H1 (cell line): ENCODE measurements at regions not wholly inside any gene's neighbourhood (a gene's known extent, or its start where the extent isn't known, plus 50 kb on each side); places are given as distances from the start of the nearest gene placed in this dataset.

Experiments used
- CTCF ChIA-PET: fragments of 300-600 bp; sonication (Branson Sonifier 250); formaldehyde crosslinking; loops from one replicate; lab custom pipeline; 2021; ENCODE audit not compliant: partially characterized antibody; lab: Charles Lee
- POLR2A ChIA-PET: fragments of 300-600 bp; sonication (Branson Sonifier 250); formaldehyde crosslinking; loops from one replicate; lab custom pipeline; 2021; ENCODE audit warnings: inconsistent platforms; ENCODE audit not compliant: partially characterized antibody; lab: Charles Lee
- DNase-seq, 2 experiments: peaks; one replicate each; pipeline versions ENCODE4 v3.0.0 to v3.0.0-alpha.2; 2010 to 2022; ENCODE audit warnings: low spot score in 2 of 2, low read depth in 1 of 2, mixed read lengths in 1 of 2
- FAIRE-seq: peaks from 2 replicates; lab custom pipeline; 2011; peaks lifted over from hg19 to GRCh38; lab: Jason Lieb, UNC
- H2AFZ ChIP-seq: 2 replicates; pipeline ENCODE4 v1.8.1; 2012; ENCODE audit warnings: low read length, inconsistent platforms
- H2AK5ac ChIP-seq: 2 replicates; pipeline ENCODE4 v1.6.1; 2013; ENCODE audit warnings: low read depth, low read length
- H2BK120ac ChIP-seq: replicated peaks from 2 replicates; pipeline ENCODE3; 2013; ENCODE audit warnings: low read depth, low read length, inconsistent platforms
- H2BK12ac ChIP-seq: 2 replicates; pipeline ENCODE4 v1.6.1; 2013; ENCODE audit warnings: low read depth, low read length
- H2BK15ac ChIP-seq: 2 replicates; pipeline ENCODE4 v1.6.1; 2013; ENCODE audit warnings: low read length
- H2BK20ac ChIP-seq: 2 replicates; pipeline ENCODE4 v1.6.1; 2013; ENCODE audit warnings: low read length
- H2BK5ac ChIP-seq: 2 replicates; pipeline ENCODE4 v1.6.1; 2013; ENCODE audit warnings: low read depth, low read length
- H3K14ac ChIP-seq: 2 replicates; pipeline ENCODE4 v1.6.1; 2013; ENCODE audit warnings: inconsistent platforms; ENCODE audit not compliant: insufficient read length
- H3K18ac ChIP-seq: 2 replicates; pipeline ENCODE4 v1.6.1; 2013; ENCODE audit warnings: low read length; ENCODE audit errors: extremely low read depth
- H3K23ac ChIP-seq: 2 replicates; pipeline ENCODE4 v1.6.1; 2013; ENCODE audit warnings: inconsistent platforms; ENCODE audit not compliant: insufficient read length
- H3K23me2 ChIP-seq: 2 replicates; pipeline ENCODE4 v1.6.1; 2013; ENCODE audit warnings: low read depth, low read length
- H3K27ac ChIP-seq: 2 replicates; pipeline ENCODE4 v1.6.1; 2011; ENCODE audit warnings: low read depth, low read length, inconsistent platforms
- H3K27me3 ChIP-seq, 4 experiments: replicated peaks in 1 of 4; 1 replicate in 1 of 4; 2 replicates in 3 of 4; pipeline versions ENCODE4 v1.6.1 to v1.8.1; 2011 to 2013; ENCODE audit warnings: low read length in 3 of 4, mild to moderate bottlenecking in 3 of 4, inconsistent platforms in 2 of 4, mixed read lengths in 2 of 4, moderate library complexity in 1 of 4; ENCODE audit not compliant: control insufficient read depth in 3 of 4, insufficient read depth in 3 of 4; ENCODE audit errors: extremely low read depth in 1 of 4
- H3K36me3 ChIP-seq, 4 experiments: 2 replicates each; pipeline versions ENCODE4 v1.6.1 to v1.8.1; 2011 to 2013; ENCODE audit warnings: mild to moderate bottlenecking in 4 of 4, low read length in 3 of 4, moderate library complexity in 2 of 4, control low read depth in 1 of 4, inconsistent platforms in 1 of 4; ENCODE audit not compliant: insufficient read depth in 4 of 4, control insufficient read depth in 2 of 4
- H3K4ac ChIP-seq: replicated peaks from 2 replicates; pipeline ENCODE3; 2013; ENCODE audit warnings: low read length, low read depth, mixed read lengths, inconsistent platforms; ENCODE audit not compliant: insufficient read length
- H3K4me1 ChIP-seq, 4 experiments: replicated peaks in 1 of 4; 1 replicate in 1 of 4; 2 replicates in 3 of 4; pipeline versions ENCODE4 v1.6.1 to v1.8.1; 2011 to 2013; ENCODE audit warnings: low read length in 3 of 4, inconsistent platforms in 2 of 4, mixed read lengths in 1 of 4; ENCODE audit not compliant: insufficient read depth in 4 of 4, control insufficient read depth in 3 of 4
- H3K4me2 ChIP-seq, 2 experiments: 2 replicates each; pipeline versions ENCODE4 v1.6.1 to v1.8.1; 2011 to 2013; ENCODE audit warnings: low read depth in 2 of 2, low read length in 2 of 2, control low read depth in 1 of 2, inconsistent platforms in 1 of 2, mild to moderate bottlenecking in 1 of 2; ENCODE audit not compliant: insufficient read depth in 1 of 2
- H3K4me3 ChIP-seq, 4 experiments: fragments of 200-600, 300-600 bp in 1 of 4; sonication (generic), shearing (Covaris generic), sonication (Bioruptor Twin) in 1 of 4; 2 replicates each; pipeline versions ENCODE4 v1.5.1 to v1.8.1; 2011 to 2016; ENCODE audit warnings: low read length in 4 of 4, low read depth in 3 of 4, control low read depth in 2 of 4, inconsistent platforms in 2 of 4, mild to moderate bottlenecking in 2 of 4, mixed read lengths in 1 of 4, moderate library complexity in 1 of 4; ENCODE audit not compliant: insufficient read depth in 2 of 4; ENCODE audit errors: extremely low read depth in 1 of 4
- H3K56ac ChIP-seq: replicated peaks from 2 replicates; pipeline ENCODE3; 2013; ENCODE audit warnings: low read depth, mild to moderate bottlenecking, mixed read lengths, low read length, inconsistent platforms; ENCODE audit not compliant: insufficient read length
- H3K79me1 ChIP-seq: 2 replicates; pipeline ENCODE4 v1.6.1; 2013; ENCODE audit warnings: low read depth, low read length, control low read depth
- H3K79me2 ChIP-seq, 2 experiments: 2 replicates each; pipeline versions ENCODE4 v1.6.1 to v1.8.1; 2012 to 2013; ENCODE audit warnings: low read length in 2 of 2, mild to moderate bottlenecking in 2 of 2, inconsistent platforms in 1 of 2; ENCODE audit not compliant: insufficient read depth in 2 of 2, control insufficient read depth in 1 of 2
- H3K9ac ChIP-seq, 4 experiments: replicated peaks in 1 of 4; 1 replicate in 1 of 4; 2 replicates in 3 of 4; pipeline versions ENCODE4 v1.6.1 to v1.8.1; 2011 to 2013; ENCODE audit warnings: low read depth in 3 of 4, low read length in 3 of 4, control low read depth in 2 of 4, mild to moderate bottlenecking in 2 of 4, moderate library complexity in 2 of 4, inconsistent platforms in 1 of 4; ENCODE audit errors: extremely low read depth in 1 of 4
- H3K9me3 ChIP-seq, 2 experiments: 2 replicates each; pipeline versions ENCODE4 v1.6.1 to v1.8.1; 2012 to 2013; ENCODE audit warnings: mild to moderate bottlenecking in 2 of 2, moderate library complexity in 2 of 2, control low read depth in 1 of 2, inconsistent platforms in 1 of 2, low read depth in 1 of 2, low read length in 1 of 2, mixed read lengths in 1 of 2; ENCODE audit not compliant: insufficient read depth in 2 of 2
- H4K20me1 ChIP-seq, 2 experiments: replicated peaks in 1 of 2; 2 replicates each; pipeline versions ENCODE3 to v1.8.1; 2011 to 2013; ENCODE audit warnings: inconsistent platforms in 2 of 2, low read length in 2 of 2, mild to moderate bottlenecking in 1 of 2; ENCODE audit not compliant: insufficient read depth in 2 of 2, control insufficient read depth in 1 of 2
- H4K5ac ChIP-seq: 2 replicates; pipeline ENCODE4 v1.6.1; 2013; ENCODE audit warnings: low read length, low read depth, mixed read lengths, inconsistent platforms; ENCODE audit not compliant: insufficient read length
- H4K8ac ChIP-seq: 2 replicates; pipeline ENCODE4 v1.8.0; 2013; ENCODE audit warnings: mild to moderate bottlenecking, moderate library complexity, low read length, inconsistent platforms; ENCODE audit not compliant: insufficient read depth; ENCODE audit errors: extremely low read depth
- H4K91ac ChIP-seq: replicated peaks from 2 replicates; pipeline ENCODE3; 2013; ENCODE audit warnings: low read length, mixed read lengths, inconsistent platforms; ENCODE audit not compliant: insufficient read length
- BACH1 ChIP-seq: IDR thresholded peaks from 2 replicates; pipeline ENCODE4 v1.6.1; 2012; ENCODE audit warnings: low read length, improper control_type of control experiment
- E2F6 ChIP-seq: IDR thresholded peaks from 2 replicates; pipeline ENCODE4 v1.6.1; 2012; ENCODE audit warnings: inconsistent platforms
- EP300 ChIP-seq, 2 experiments: IDR thresholded peaks; 1 replicate in 1 of 2; 2 replicates in 1 of 2; pipeline ENCODE4 v1.6.1; 2011 to 2012; ENCODE audit warnings: low read depth in 2 of 2, low read length in 2 of 2, mild to moderate bottlenecking in 2 of 2, borderline replicate concordance in 1 of 2, inconsistent platforms in 1 of 2, moderate library complexity in 1 of 2
- HDAC2 ChIP-seq, 2 experiments: fragments of 300-600 bp in 1 of 2; sonication (generic) in 1 of 2; IDR thresholded peaks; 2 replicates each; pipeline ENCODE4 v1.6.1; 2011 to 2012; ENCODE audit warnings: low read depth in 2 of 2, low read length in 2 of 2, mild to moderate bottlenecking in 2 of 2, moderate library complexity in 2 of 2, borderline replicate concordance in 1 of 2, inconsistent platforms in 1 of 2
- KDM1A ChIP-seq: fragments of 200-600, 300-600 bp; sonication (generic); IDR thresholded peaks from 2 replicates; pipeline ENCODE4 v1.7.1; 2016; ENCODE audit warnings: mild to moderate bottlenecking, low read length, borderline replicate concordance
- KDM4A ChIP-seq: IDR thresholded peaks from one replicate; pipeline ENCODE4 v1.7.1; 2012; ENCODE audit warnings: low read depth, mild to moderate bottlenecking, moderate library complexity, low read length, inconsistent platforms; ENCODE audit not compliant: severe bottlenecking
- POLR2A ChIP-seq, 2 experiments: IDR thresholded peaks; 1 replicate in 1 of 2; 2 replicates in 1 of 2; pipeline ENCODE4 v1.6.1; 2011; ENCODE audit warnings: low read depth in 2 of 2, low read length in 2 of 2, mild to moderate bottlenecking in 2 of 2; ENCODE audit errors: control extremely low read depth in 1 of 2
- SRF ChIP-seq: IDR thresholded peaks from 2 replicates; pipeline ENCODE4 v1.6.1; 2011; ENCODE audit warnings: mild to moderate bottlenecking, low read depth, low read length, moderate library complexity
- USF2 ChIP-seq: IDR thresholded peaks from 2 replicates; pipeline ENCODE4 v1.6.1; 2011; ENCODE audit warnings: low read length, improper control_type of control experiment
- WGBS, 2 experiments: shearing (Covaris generic) in 1 of 2; methylation state at CpG; one replicate each; pipeline versions ENCODE4 v1.1.6 to v1.1.7; 2013 to 2015; ENCODE audit warnings: low lambda C conversion rate in 2 of 2, mixed read lengths in 2 of 2, inconsistent platforms in 1 of 2, low coverage in 1 of 2, missing lambda C conversion rate in 1 of 2; ENCODE audit not compliant: insufficient replicate concordance in 2 of 2, insufficient coverage in 1 of 2, insufficient read length in 1 of 2; ENCODE audit errors: extremely low coverage in 1 of 2, missing lambda C conversion rate in 1 of 2; 5-methylcytosine and 5-hydroxymethylcytosine counted together
- TF ChIP-seq, protein P1 (sequence below), 3 experiments: IDR thresholded peaks; 1 replicate in 2 of 3; 2 replicates in 1 of 3; pipeline versions ENCODE4 v1.5.1 to v1.6.1; 2011; ENCODE audit warnings: low read length in 3 of 3, mild to moderate bottlenecking in 3 of 3, inconsistent platforms in 2 of 3, low read depth in 1 of 3, moderate library complexity in 1 of 3; ENCODE audit not compliant: insufficient read depth in 1 of 3; ENCODE audit errors: control extremely low read depth in 1 of 3

DNA sequence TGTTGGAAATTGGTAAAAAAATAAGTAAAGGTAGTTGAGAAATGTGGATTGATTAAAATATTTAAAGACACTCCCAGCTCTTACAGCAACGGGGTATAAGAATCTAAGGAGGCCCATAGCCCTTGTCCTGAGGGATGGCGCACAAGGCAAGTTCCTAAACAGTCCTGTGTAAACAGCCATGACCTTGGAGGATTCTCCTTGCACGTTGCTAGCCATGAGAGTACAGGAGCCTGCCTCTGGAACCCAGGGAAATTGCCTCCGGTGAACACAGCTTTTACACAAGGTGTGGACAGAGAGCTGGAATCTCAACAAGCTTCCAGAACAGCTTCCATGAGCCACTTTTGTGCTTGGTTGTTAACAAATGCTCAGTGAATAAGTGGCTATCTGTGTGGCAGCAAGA, 378.2 kb downstream of the FOXO1 start:
- POLR2A ChIA-PET = no interaction called here
- Histone ChIP-seq H3K4ac (no peak overlapping the region), H3K27ac (no peak overlapping the region), H3K9me3 (no peaks in the 10 kb centered on the region), H2BK120ac (no peak overlapping the region), H2AK5ac (no peak overlapping the region), H3K27me3 (no peaks in the 10 kb centered on the region), H3K36me3 (no peaks in the 10 kb centered on the region), H3K23ac (no peak overlapping the region), H2BK20ac (no peak overlapping the region), H2BK12ac (no peak overlapping the region), H4K5ac (no peak overlapping the region), H4K8ac (no peak overlapping the region), H3K4me3 (no peak overlapping the region), H3K14ac (no peak overlapping the region), H2BK15ac (no peak overlapping the region), H3K79me2 (no peaks in the 10 kb centered on the region), H3K9ac (no peak overlapping the region), H3K4me2 (no peak overlapping the region), H2AFZ (no peak overlapping the region), H3K79me1 (no peaks in the 10 kb centered on the region), H3K56ac (no peak overlapping the region), H4K20me1 (no peaks in the 10 kb centered on the region), H3K18ac (no peak overlapping the region), H3K4me1 (no peaks in the 10 kb centered on the region), H4K91ac (no peak overlapping the region), H2BK5ac (no peak overlapping the region), H3K23me2 (no peaks in the 10 kb centered on the region)
- FAIRE-seq (no peak), DNase-seq (no peak)
- 90% methylated on average over 4 of the region's 4 CpGs; no CpG with 5 or more reads in 1 of the 2 experiments for WGBS, 2 experiments
- CTCF ChIA-PET = interaction anchor here (1.9 kb wide), 1 partner anchor 10 kb away, joined by 4 read pairs; no protein-coding TSS in a partner anchor
- TF ChIP-seq E2F6 (no peak), KDM1A (no peak), HDAC2 (IDR thresholded peaks at IDR 0.05; ENCODE audit: borderline replicate concordance in 1 of 2, low read depth in 2 of 2, low read length in 2 of 2) (no peak), KDM4A (no peak), EP300 (IDR thresholded peaks at IDR 0.05; ENCODE audit: borderline replicate concordance in 1 of 2, low read depth in 2 of 2, low read length in 2 of 2) (no peak), SRF (no peak), USF2 (no peak), POLR2A (IDR thresholded peaks at IDR 0.05; ENCODE audit: control extremely low read depth in 1 of 2, low read depth in 2 of 2, low read length in 2 of 2) (no peak), BACH1 (no peak)
- TF ChIP-seq, protein P1, sequence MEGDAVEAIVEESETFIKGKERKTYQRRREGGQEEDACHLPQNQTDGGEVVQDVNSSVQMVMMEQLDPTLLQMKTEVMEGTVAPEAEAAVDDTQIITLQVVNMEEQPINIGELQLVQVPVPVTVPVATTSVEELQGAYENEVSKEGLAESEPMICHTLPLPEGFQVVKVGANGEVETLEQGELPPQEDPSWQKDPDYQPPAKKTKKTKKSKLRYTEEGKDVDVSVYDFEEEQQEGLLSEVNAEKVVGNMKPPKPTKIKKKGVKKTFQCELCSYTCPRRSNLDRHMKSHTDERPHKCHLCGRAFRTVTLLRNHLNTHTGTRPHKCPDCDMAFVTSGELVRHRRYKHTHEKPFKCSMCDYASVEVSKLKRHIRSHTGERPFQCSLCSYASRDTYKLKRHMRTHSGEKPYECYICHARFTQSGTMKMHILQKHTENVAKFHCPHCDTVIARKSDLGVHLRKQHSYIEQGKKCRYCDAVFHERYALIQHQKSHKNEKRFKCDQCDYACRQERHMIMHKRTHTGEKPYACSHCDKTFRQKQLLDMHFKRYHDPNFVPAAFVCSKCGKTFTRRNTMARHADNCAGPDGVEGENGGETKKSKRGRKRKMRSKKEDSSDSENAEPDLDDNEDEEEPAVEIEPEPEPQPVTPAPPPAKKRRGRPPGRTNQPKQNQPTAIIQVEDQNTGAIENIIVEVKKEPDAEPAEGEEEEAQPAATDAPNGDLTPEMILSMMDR (IDR thresholded peaks at IDR 0.05; ENCODE audit: control extremely low read depth in 1 of 3, insufficient read depth in 1 of 3, low read depth in 1 of 3, low read length in 3 of 3) = no peak
